ENCODE measurements at regions not wholly inside any gene's neighbourhood (a gene's known extent, or its start where the extent isn't known, plus 50 kb on each side); places are given as distances from the start of the nearest gene placed in this dataset.

GRCh38 chr7:17611611-17612010, 313.2 kb downstream of the AHR start:
- DNase-seq = no peak

- no peak for DNase-seq
Measured at GRCh38 chr7:17613338-17614041, 315.0 kb downstream of the AHR start.

DNA sequence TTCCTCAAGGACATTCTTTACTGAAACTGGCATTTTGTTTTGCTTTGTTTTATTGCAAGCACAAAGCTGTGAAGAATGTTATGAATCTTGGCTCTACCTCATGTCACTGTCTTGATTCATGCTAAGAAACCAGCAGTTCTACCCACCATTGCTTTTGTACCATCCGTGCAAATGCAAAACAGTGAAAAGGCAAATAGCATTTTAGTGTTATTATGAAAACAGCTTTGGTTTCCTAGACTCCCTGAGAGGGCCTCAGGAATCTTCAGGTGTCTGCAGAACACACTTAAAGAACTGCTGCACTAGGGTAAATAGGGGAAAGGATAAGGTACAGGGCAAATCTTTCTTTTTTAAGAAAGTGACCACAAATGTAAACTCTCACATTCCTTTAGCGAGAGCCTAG, 318.9 kb downstream of the AHR start:
- DNase-seq = no peak

DNA sequence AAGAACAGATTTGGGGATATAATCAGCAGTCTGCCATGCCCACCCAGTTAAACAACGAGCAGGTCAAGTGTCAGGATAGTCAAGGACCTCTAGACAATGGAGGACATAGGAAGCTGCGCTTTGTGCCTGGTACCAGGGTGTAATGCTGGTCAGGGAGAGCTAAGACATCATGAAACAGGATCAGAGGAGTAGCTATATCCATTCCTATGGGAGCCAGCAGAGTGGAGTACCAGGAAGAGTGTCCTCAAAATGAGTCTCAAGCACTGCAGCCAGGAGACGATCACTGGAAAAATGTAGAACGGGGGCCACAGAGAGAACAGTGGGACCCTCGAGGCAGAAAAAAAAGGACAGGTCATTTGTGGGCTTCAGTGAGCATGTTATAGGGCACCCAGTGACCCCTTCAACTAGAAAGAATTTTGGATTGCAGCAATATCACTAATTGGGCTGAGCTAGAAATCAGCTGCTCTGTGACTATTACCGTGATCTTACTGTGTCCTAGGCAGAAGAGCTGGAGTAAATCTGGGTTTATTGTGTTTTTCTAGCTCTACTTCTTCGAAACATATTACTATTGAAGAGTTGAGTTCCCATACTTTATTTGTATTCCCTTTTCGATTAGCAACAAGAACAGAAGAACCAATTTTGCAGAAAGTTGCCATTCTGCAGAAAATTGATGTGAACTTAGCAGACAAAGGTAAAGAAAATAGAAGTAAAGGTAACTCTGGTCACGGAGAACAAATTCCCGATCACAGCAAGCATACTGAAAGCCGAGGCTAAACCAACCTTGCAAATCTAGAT, 319.6 kb downstream of the AHR start:
- DNase-seq = no peak

- no peak for DNase-seq
Measured at GRCh38 chr7:17618652-17618974, 320.2 kb downstream of the AHR start.

DNA sequence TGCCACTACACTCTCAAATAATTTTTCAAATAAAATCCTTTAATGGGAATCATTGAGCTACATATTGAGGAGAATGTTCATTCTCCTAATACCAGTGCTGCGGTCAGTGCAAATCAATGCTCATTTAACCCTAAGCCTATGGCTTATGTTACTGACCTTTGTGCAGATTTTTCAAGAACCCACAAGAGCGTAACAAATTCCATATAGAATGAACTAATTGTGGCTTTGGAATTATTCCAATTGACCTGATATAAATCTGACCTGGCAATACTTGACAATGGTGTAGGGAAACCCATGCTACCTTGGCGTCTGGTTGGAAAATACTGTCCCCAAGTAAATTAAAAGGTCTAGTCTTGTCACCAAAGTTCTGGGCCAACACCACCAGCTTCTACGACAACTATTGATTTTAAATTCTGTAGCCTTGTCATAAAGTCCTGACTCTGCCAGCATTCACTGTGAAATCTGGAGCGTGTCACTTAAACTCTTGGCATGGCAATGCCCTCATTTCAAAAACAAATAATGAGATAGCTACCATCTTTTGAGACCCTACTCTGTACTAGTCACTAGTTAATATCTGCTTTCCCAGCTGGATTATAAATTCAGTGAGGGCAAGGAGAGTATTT, 320.9 kb downstream of the AHR start:
- no peak for DNase-seq

DNA sequence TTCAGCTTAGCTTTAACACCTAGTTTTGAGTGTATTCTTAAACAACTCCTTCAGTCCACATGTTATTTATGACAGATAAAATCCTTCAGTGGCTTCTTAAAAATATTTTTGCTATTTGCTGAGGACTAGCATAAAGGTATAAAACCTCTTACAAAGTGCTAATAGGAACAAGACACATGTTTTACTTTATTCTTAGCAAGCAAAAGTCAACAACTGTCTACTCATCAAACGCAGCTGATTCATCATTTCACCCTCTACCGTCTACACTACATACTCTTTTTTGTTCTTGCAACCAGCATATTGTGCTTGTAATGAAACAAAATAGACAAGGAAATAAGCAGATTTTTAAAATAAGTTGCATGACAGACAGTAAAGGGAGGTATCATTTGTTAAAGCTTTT, 319.7 kb downstream of the SNX13 start:
- DNase-seq = no peak

GRCh38 chr7:17622451-17622850, 317.8 kb downstream of the SNX13 start:
- DNase-seq = no peak

GRCh38 chr7:17623546-17624185, 316.6 kb downstream of the SNX13 start:
- DNase-seq = no peak

DNA sequence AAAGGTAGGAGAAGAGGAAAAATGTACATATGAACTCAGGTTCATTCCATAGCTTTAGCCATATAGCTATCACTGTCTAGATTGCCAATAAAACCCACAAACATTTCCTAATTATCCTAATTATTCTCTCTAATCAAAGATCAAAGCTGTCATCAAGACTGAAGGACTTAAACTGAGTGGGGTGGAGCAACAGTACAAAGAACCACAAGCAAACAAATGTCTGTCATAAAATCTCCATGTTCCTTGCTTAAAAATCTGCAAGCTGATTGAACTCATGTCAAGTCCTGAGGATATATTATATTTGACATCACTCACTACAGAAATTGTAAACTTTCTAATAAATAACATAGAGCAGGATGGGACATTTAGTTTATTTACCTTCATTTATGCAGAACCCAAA, 315.9 kb downstream of the SNX13 start:
- no peak for DNase-seq

GRCh38 chr7:17625043-17625442, 315.3 kb downstream of the SNX13 start:
- no peak for DNase-seq

DNA sequence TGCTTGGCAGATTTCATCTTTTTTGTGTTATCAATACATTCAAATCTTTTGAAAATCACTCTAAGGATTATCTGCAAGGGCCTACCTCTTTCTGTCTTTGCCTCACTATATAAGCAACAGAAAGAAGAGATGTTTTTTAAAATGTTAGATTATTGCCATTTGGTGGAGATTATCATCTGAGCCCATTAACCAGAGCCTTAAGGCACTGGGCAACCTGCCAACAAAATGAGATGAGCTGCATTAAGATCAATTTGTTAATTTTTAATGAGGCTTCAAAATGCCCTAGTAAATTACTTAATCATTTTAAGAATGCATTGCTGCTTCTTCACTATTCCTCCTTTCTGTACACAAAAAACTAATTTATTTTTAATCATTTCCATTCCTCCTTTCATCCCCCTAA, 314.1 kb downstream of the SNX13 start:
- DNase-seq = no peak

DNA sequence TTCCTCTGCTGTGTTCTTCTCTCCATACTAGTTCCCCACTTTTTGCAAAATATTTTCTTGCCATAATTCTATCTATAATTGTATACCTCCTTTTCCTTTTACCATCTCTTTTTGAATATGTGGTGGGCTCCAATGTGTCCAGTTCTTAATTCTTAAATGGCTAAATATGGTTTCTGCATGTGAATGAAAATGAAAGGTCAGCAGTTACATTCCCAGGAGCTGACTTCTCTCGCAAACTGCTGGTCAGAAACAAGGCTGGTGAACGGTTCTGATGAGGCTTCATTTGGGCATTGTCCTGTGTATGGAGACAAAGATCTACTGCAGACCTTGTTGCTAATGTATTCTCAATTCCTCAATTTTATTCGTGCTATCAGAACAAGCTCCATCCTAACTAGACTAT, 309.2 kb downstream of the SNX13 start:
- DNase-seq = no peak

GRCh38 chr7:17632384-17632783, 307.9 kb downstream of the SNX13 start:
- DNase-seq = no peak

DNA sequence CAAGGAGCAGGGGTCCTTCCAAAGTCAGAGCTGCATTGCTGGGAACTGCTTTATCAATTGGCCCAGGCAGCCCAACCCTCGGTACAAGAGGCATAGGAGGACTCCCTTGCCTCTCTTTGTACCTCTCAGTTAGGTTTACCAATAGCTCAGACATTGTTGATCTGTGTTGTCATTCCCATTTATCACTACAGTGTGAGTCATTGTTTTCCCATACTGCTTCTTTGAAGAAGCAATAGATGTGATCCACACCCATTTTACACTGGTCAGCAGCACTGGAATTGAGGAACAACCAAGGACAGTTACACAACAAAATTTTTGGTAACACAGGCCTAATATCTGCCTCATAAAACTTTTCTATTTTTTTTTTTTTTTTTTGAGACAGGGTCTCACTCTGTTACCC, 307.2 kb downstream of the SNX13 start:
- no peak for DNase-seq

DNA sequence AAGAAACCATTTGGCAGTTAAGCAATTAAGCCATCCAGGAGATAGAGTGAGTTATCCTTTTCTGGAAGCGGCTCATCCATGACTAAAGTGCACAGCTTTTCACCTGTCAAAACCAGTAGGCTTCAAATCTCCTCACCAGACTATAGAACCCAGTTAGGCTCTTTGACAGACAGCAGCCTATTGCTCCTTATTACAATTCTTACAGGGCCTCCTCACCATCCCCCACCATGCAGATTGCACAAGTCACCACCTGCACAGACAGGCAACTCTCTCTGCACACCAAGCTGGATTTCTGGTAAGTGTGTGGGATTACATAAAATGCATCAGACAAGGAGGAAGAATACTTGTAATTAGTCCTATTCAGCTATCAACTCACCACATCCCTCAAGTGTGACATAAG, 301.6 kb downstream of the SNX13 start:
- DNase-seq = no peak

- peak; percentile 53 for DNase-seq
Measured at GRCh38 chr7:17640730-17641377, 299.4 kb downstream of the SNX13 start.

DNA sequence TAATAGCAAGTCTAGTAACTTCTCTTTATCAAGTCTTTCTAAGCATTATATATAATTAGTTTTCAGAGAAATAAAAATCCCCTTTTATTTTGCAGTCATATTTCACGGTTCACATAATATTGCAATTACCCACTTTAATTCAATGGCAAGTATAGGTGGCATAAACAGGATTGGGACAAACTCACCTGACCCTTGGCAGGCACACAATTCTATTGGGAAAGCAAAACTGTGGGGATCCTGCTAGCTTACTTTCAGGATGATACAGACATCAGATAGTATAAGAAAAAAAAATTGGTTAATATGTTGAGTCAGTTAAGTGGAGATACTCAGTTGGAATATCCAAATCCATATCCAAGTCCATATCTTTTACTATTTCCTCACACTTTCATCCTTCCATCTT, 294.8 kb downstream of the SNX13 start:
- DNase-seq = no peak

- no peak for DNase-seq
Measured at GRCh38 chr7:17646253-17646956, 293.9 kb downstream of the SNX13 start.

DNA sequence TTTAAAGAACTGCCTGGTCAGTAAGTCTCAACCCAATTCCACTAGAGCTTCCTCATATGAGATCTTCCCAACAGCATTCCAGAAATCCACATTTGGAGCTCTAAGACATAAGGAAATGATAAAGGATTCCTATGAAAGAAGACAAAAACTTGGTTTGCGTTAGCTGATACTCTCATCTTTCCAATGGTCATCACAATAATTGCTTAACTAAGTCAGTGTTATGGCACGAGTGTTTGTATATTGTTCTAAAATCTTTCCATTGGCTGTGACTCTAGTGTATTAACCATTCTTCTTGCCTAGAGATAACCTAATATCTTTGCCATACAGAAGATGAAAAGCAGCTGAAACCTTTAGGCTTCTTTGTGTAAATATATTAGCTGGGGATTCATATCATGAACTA, 289.0 kb downstream of the SNX13 start:
- DNase-seq = no peak

DNA sequence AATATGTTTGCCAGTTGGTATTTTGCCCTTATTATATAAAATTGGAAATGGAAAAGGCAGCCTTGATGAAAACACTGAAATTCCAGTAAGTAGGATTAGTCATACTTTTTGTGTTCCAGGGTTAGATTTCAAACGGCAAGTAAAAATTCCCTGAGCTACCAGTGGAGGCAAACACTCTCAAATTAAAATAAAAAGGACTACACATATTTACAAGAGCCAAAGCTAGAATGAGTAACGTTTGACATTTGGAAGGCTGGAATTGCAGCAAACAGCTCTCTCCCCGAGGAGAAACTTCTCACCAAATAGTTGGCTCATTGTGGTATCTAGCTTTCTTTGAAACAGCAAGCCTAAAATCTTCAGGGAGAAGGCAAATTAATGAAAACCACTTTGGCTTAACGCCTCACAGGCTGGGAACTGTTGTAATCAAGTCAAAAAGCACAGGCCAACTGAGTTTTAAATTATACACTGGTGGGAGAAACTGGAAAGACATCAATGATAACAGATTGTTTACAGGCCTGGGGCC, 288.4 kb downstream of the SNX13 start:
- no peak for DNase-seq

GRCh38 chr7:17654940-17655339, 285.4 kb downstream of the SNX13 start:
- peak; percentile 70 for DNase-seq
